Stimulated activated memory B cell treated with anti-CD40 and anti-IgM and Interleukin-4, amounts not matched to agents 10 μg/mL and 1 μg/mL and 100 μg/mL, for 72 hours (primary cell): ENCODE measurements at regions not wholly inside any gene's neighbourhood (a gene's known extent, or its start where the extent isn't known, plus 50 kb on each side); places are given as distances from the start of the nearest gene placed in this dataset.
"Not testable (repeated sequence)": the region's sequence is repeated elsewhere in the genome, so short reads cannot be mapped to it uniquely, and the experiment has no call there.

ENCODE experiments used
- ATAC-seq: fragments of 150-1000 bp; cut with Tn5 transposase; 2 replicates; pipeline ENCODE4 v1.10.0; 2021
- H3K27ac Mint-ChIP-seq: one replicate; pipeline ENCODE4 v1.8.0; 2022; ENCODE audit warnings: mild to moderate bottlenecking, mixed read lengths
- H3K27me3 Mint-ChIP-seq: one replicate; pipeline ENCODE4 v1.8.0; 2022; ENCODE audit warnings: mixed read lengths
- H3K36me3 Mint-ChIP-seq: one replicate; pipeline ENCODE4 v1.8.0; 2022; ENCODE audit warnings: mixed read lengths
- H3K4me1 Mint-ChIP-seq: one replicate; pipeline ENCODE4 v1.8.0; 2022; ENCODE audit warnings: mixed read lengths
- H3K4me3 Mint-ChIP-seq: one replicate; pipeline ENCODE4 v1.8.0; 2022; ENCODE audit warnings: mild to moderate bottlenecking, moderate library complexity, mixed read lengths
- H3K9me3 Mint-ChIP-seq: one replicate; pipeline ENCODE4 v1.8.0; 2022; ENCODE audit warnings: mixed read lengths

GRCh38 chr6:170095273-170095981 lies 195.5 kb downstream of the DLL1 start:
- ATAC-seq: no peak

GRCh38 chr6:170094686-170095272 lies 196.1 kb downstream of the DLL1 start:
- no peak for ATAC-seq
- no peak overlapping the region for H3K27ac Mint-ChIP-seq
- H3K36me3 Mint-ChIP-seq: no peaks in the 10 kb centered on the region
- peaks cover 1% of the 10 kb centered on the region for H3K9me3 Mint-ChIP-seq
- H3K4me1 Mint-ChIP-seq: peaks cover 18% of the 10 kb centered on the region
- no peak overlapping the region for H3K4me3 Mint-ChIP-seq
- H3K27me3 Mint-ChIP-seq: peaks cover 49% of the 10 kb centered on the region

More at GRCh38 chr6:170095273-170095981, 195.5 kb downstream of the DLL1 start:
- Mint-ChIP-seq H3K36me3 (no peaks in the 10 kb centered on the region), H3K27me3 (peaks cover 55% of the 10 kb centered on the region), H3K4me3 (no peak overlapping the region), H3K4me1 (peaks cover 11% of the 10 kb centered on the region), H3K9me3 (peaks cover 4% of the 10 kb centered on the region), H3K27ac (no peak overlapping the region)

GRCh38 chr6:170093658-170094596 lies 197.0 kb downstream of the DLL1 start:
- H3K4me1 Mint-ChIP-seq: peaks cover 26% of the 10 kb centered on the region
- H3K4me3 Mint-ChIP-seq: no peak overlapping the region
- H3K27me3 Mint-ChIP-seq: peaks cover 40% of the 10 kb centered on the region
- H3K36me3 Mint-ChIP-seq: no peaks in the 10 kb centered on the region
- no peak overlapping the region for H3K27ac Mint-ChIP-seq
- no peak for ATAC-seq
- H3K9me3 Mint-ChIP-seq: no peaks in the 10 kb centered on the region

GRCh38 chr6:170093276-170093657 lies 197.6 kb downstream of the DLL1 start:
- no peak for ATAC-seq
- H3K4me1 Mint-ChIP-seq: peaks cover 33% of the 10 kb centered on the region
- H3K4me3 Mint-ChIP-seq: no peak overlapping the region
- H3K9me3 Mint-ChIP-seq: no peaks in the 10 kb centered on the region
- H3K36me3 Mint-ChIP-seq: no peaks in the 10 kb centered on the region
- H3K27me3 Mint-ChIP-seq: peaks cover 35% of the 10 kb centered on the region
- no peak overlapping the region for H3K27ac Mint-ChIP-seq

- no peak for ATAC-seq
- H3K9me3 Mint-ChIP-seq: no peaks in the 10 kb centered on the region
These were observed 198.1 kb downstream of the DLL1 start for GRCh38 chr6:170092826-170093225.

GRCh38 chr6:170091639-170092579 lies 199.0 kb downstream of the DLL1 start:
- H3K36me3 Mint-ChIP-seq: no peaks in the 10 kb centered on the region

More at GRCh38 chr6:170092826-170093225, 198.1 kb downstream of the DLL1 start:
- Mint-ChIP-seq H3K27ac (no peak overlapping the region), H3K4me3 (no peak overlapping the region), H3K27me3 (peaks cover 30% of the 10 kb centered on the region), H3K36me3 (no peaks in the 10 kb centered on the region), H3K4me1 (peaks cover 37% of the 10 kb centered on the region)

GRCh38 chr6:170091000-170091638 lies 199.8 kb downstream of the DLL1 start:
- Mint-ChIP-seq H3K27ac (peak overlapping the region; percentile 95), H3K4me3 (no peak overlapping the region), H3K9me3 (peaks cover 5% of the 10 kb centered on the region), H3K36me3 (no peaks in the 10 kb centered on the region), H3K27me3 (peaks cover 13% of the 10 kb centered on the region), H3K4me1 (peaks cover 32% of the 10 kb centered on the region)
- ATAC-seq: no peak

More at GRCh38 chr6:170091639-170092579, 199.0 kb downstream of the DLL1 start:
- H3K27ac Mint-ChIP-seq: no peak overlapping the region
- H3K9me3 Mint-ChIP-seq: peaks cover 3% of the 10 kb centered on the region
- ATAC-seq: no peak
- H3K4me3 Mint-ChIP-seq: no peak overlapping the region
- H3K4me1 Mint-ChIP-seq: peaks cover 38% of the 10 kb centered on the region
- peaks cover 21% of the 10 kb centered on the region for H3K27me3 Mint-ChIP-seq

- no peak for ATAC-seq
- Mint-ChIP-seq H3K36me3 (no peaks in the 10 kb centered on the region), H3K9me3 (peaks cover 5% of the 10 kb centered on the region), H3K4me3 (no peak overlapping the region), H3K27ac (peak overlapping the region; percentile 95), H3K27me3 (peaks cover 8% of the 10 kb centered on the region), H3K4me1 (peaks cover 32% of the 10 kb centered on the region)
These were observed 200.3 kb downstream of the DLL1 start for GRCh38 chr6:170090561-170090960.

- Mint-ChIP-seq H3K4me3 (peak overlapping the region; percentile 81), H3K27ac (peak overlapping the region; percentile 95), H3K4me1 (peaks cover 32% of the 10 kb centered on the region), H3K36me3 (no peaks in the 10 kb centered on the region), H3K27me3 (peaks cover 2% of the 10 kb centered on the region), H3K9me3 (peaks cover 5% of the 10 kb centered on the region)
- ATAC-seq: peak; percentile 6
These were observed 200.9 kb downstream of the DLL1 start for GRCh38 chr6:170089963-170090362.

GRCh38 chr6:170088582-170088955 lies 202.3 kb downstream of the DLL1 start:
- peaks cover 32% of the 10 kb centered on the region for H3K4me1 Mint-ChIP-seq
- peak overlapping the region; percentile 81 for H3K4me3 Mint-ChIP-seq
- peaks cover 5% of the 10 kb centered on the region for H3K9me3 Mint-ChIP-seq
- peak overlapping the region; percentile 95 for H3K27ac Mint-ChIP-seq
- H3K27me3 Mint-ChIP-seq: no peaks in the 10 kb centered on the region
- H3K36me3 Mint-ChIP-seq: no peaks in the 10 kb centered on the region
- ATAC-seq: peak; percentile 37

- Mint-ChIP-seq H3K36me3 (no peaks in the 10 kb centered on the region), H3K27ac (peak overlapping the region; percentile 95), H3K4me1 (peaks cover 32% of the 10 kb centered on the region), H3K27me3 (no peaks in the 10 kb centered on the region), H3K4me3 (peak overlapping the region; percentile 81), H3K9me3 (peaks cover 5% of the 10 kb centered on the region)
- peak; percentile 80 for ATAC-seq
These were observed 202.8 kb downstream of the DLL1 start for GRCh38 chr6:170087941-170088581.

GRCh38 chr6:170087421-170087780 lies 203.5 kb downstream of the DLL1 start:
- not testable (repeated sequence) for H3K9me3 Mint-ChIP-seq, H3K36me3 Mint-ChIP-seq, H3K27me3 Mint-ChIP-seq, H3K4me3 Mint-ChIP-seq, ATAC-seq
- H3K4me1 Mint-ChIP-seq: peaks cover 32% of the 10 kb centered on the region
- peak overlapping the region; percentile 95 for H3K27ac Mint-ChIP-seq

- Mint-ChIP-seq H3K4me1 (peaks cover 32% of the 10 kb centered on the region), H3K4me3 (peak overlapping the region; percentile 46), H3K9me3 (peaks cover 5% of the 10 kb centered on the region), H3K27me3 (no peaks in the 10 kb centered on the region), H3K36me3 (no peaks in the 10 kb centered on the region), H3K27ac (peak overlapping the region; percentile 95)
- peak; percentile 13 for ATAC-seq
These were observed 204.0 kb downstream of the DLL1 start for GRCh38 chr6:170086639-170087420.
